NCI-H446 treated with DMSO at 0.1 percent for 48 hours (cell line): ENCODE measurements at regions not wholly inside any gene's neighbourhood (a gene's known extent, or its start where the extent isn't known, plus 50 kb on each side); places are given as distances from the start of the nearest gene placed in this dataset.

Experiments
- DNase-seq: peaks from one replicate; lab custom pipeline; 2025; lab: John Stamatoyannopoulos, UW

- no peak for DNase-seq
Measured at GRCh38 chr7:24521917-24522623, 51.2 kb upstream of the PALS2 start.
